CD4-positive, CD25-positive, alpha-beta regulatory T cell (primary cell): ENCODE measurements at regions not wholly inside any gene's neighbourhood (a gene's known extent, or its start where the extent isn't known, plus 50 kb on each side); places are given as distances from the start of the nearest gene placed in this dataset.

Experiments used
- ATAC-seq, 2 donors: fragments of 150-1000 bp; cut with Tn5 transposase; one replicate each; pipeline ENCODE4 v1.10.0; 2021; ENCODE audit warnings: low read depth in 2 of 2, moderate number of reproducible peaks in 2 of 2, moderate library complexity in 1 of 2
- DNase-seq, 3 donors: peaks; one replicate each; pipeline versions ENCODE4 v3.0.0 to v3.0.0-alpha.2; 2012 to 2022; ENCODE audit warnings: mixed read lengths in 1 of 3
- H3K27ac ChIP-seq: one replicate; pipeline ENCODE4 v1.7.0; 2013; ENCODE audit warnings: mild to moderate bottlenecking, low read length; ENCODE audit not compliant: insufficient read depth, poor library complexity, severe bottlenecking
- H3K27me3 ChIP-seq: one replicate; pipeline ENCODE4 v1.7.0; 2013; ENCODE audit warnings: low read length; ENCODE audit not compliant: control insufficient read depth, insufficient read depth
- H3K36me3 ChIP-seq: one replicate; pipeline ENCODE4 v1.7.0; 2013; ENCODE audit warnings: mild to moderate bottlenecking, low read length, moderate library complexity; ENCODE audit not compliant: control insufficient read depth, insufficient read depth
- H3K4me1 ChIP-seq: 2 replicates; pipeline ENCODE4 v1.7.0; 2013; ENCODE audit warnings: mild to moderate bottlenecking, low read length; ENCODE audit not compliant: insufficient read depth, control insufficient read depth, poor library complexity, severe bottlenecking
- H3K4me3 ChIP-seq: one replicate; pipeline ENCODE4 v1.7.0; 2013; ENCODE audit warnings: low read depth, mild to moderate bottlenecking, low read length, moderate library complexity
- H3K9me3 ChIP-seq, 2 experiments: 1 replicate in 1 of 2; 2 replicates in 1 of 2; pipeline ENCODE4 v1.7.0; 2013; ENCODE audit warnings: low read length in 2 of 2, mild to moderate bottlenecking in 1 of 2, moderate library complexity in 1 of 2; ENCODE audit not compliant: control insufficient read depth in 2 of 2
- H3K27ac Mint-ChIP-seq, 3 donors: one replicate each; pipeline ENCODE4 v1.8.0; 2020 to 2022; ENCODE audit warnings: mild to moderate bottlenecking in 3 of 3, mixed read lengths in 3 of 3, moderate library complexity in 2 of 3
- H3K27me3 Mint-ChIP-seq: one replicate; pipeline ENCODE4 v1.8.0; 2022; ENCODE audit warnings: mild to moderate bottlenecking, mixed read lengths
- H3K36me3 Mint-ChIP-seq: one replicate; pipeline ENCODE4 v1.8.0; 2020; ENCODE audit warnings: mixed read lengths
- H3K4me1 Mint-ChIP-seq, 4 donors: one replicate each; pipeline ENCODE4 v1.8.0; 2020 to 2022; ENCODE audit warnings: mixed read lengths in 4 of 4, mild to moderate bottlenecking in 1 of 4
- H3K4me3 Mint-ChIP-seq, 4 donors: one replicate each; pipeline ENCODE4 v1.8.0; 2020 to 2022; ENCODE audit warnings: mild to moderate bottlenecking in 4 of 4, mixed read lengths in 4 of 4, moderate library complexity in 3 of 4
- H3K9me3 Mint-ChIP-seq, 7 donors: one replicate each; pipeline ENCODE4 v1.8.0; 2020 to 2022; ENCODE audit warnings: mixed read lengths in 7 of 7, mild to moderate bottlenecking in 3 of 7, moderate library complexity in 2 of 7

DNA sequence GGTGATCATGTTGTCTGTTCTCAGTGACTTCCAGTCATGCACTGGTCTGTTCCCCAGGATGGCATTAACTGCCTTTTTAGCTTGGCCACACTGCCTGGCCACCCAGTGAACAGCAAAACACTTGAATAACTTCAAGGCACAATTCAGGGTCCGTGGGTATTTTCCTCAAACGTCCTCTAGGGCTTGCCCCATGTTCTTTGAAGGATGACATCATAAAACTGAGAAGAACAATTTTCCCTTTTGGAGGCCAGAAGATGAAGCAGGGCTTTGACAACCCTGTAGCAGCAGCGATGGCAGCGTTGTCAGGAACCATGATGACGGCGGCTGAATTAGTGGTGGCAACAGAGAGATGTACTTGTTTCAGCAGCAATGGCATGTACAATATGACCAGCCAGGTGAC is 465.9 kb upstream of the ONECUT1 start:
- no peak for ATAC-seq
- Histone ChIP-seq H3K27ac (no peak overlapping the region), H3K9me3 (no peaks in the 10 kb centered on the region), H3K36me3 (no peaks in the 10 kb centered on the region), H3K27me3 (no peaks in the 10 kb centered on the region), H3K4me1 (no peaks in the 10 kb centered on the region), H3K4me3 (no peak overlapping the region)
- DNase-seq = no peak
- Mint-ChIP-seq H3K4me1 (no peaks in the 10 kb centered on the region), H3K27me3 (no peaks in the 10 kb centered on the region), H3K9me3 (peaks cover 0 to 4% (median 0%) of the 10 kb centered on the region in 7 donors), H3K4me3 (no peak overlapping the region), H3K27ac (no peak overlapping the region), H3K36me3 (no peaks in the 10 kb centered on the region)

- Mint-ChIP-seq H3K27me3 (peaks cover 5% of the 10 kb centered on the region), H3K4me3 (no peak overlapping the region), H3K36me3 (no peaks in the 10 kb centered on the region), H3K9me3 (peaks cover 0 to 4% (median 1%) of the 10 kb centered on the region in 7 donors), H3K4me1 (no peaks in the 10 kb centered on the region), H3K27ac (no peak overlapping the region)
- ATAC-seq (no peak), DNase-seq (no peak)
- H3K27me3 ChIP-seq = no peaks in the 10 kb centered on the region
- H3K36me3 ChIP-seq = no peaks in the 10 kb centered on the region
- H3K4me3 ChIP-seq = no peak overlapping the region
- no peak overlapping the region for H3K27ac ChIP-seq
- no peaks in the 10 kb centered on the region for H3K4me1 ChIP-seq
- H3K9me3 ChIP-seq = no peaks in the 10 kb centered on the region
Observed at GRCh38 chr15:53251996-53252395, 461.9 kb upstream of the ONECUT1 start.

GRCh38 chr15:53251523-53251922 is 461.4 kb upstream of the ONECUT1 start:
- ATAC-seq = no peak
- no peak overlapping the region for H3K4me3 ChIP-seq
- H3K4me3 Mint-ChIP-seq = no peak overlapping the region
- peaks cover 5% of the 10 kb centered on the region for H3K27me3 Mint-ChIP-seq
- no peaks in the 10 kb centered on the region for H3K4me1 Mint-ChIP-seq
- no peaks in the 10 kb centered on the region for H3K4me1 ChIP-seq
- H3K27ac Mint-ChIP-seq = no peak overlapping the region
- H3K27ac ChIP-seq = no peak overlapping the region
- peaks cover 0 to 4% (median 1%) of the 10 kb centered on the region in 7 donors for H3K9me3 Mint-ChIP-seq
- DNase-seq = no peak
- no peaks in the 10 kb centered on the region for H3K36me3 ChIP-seq
- no peaks in the 10 kb centered on the region for H3K9me3 ChIP-seq
- no peaks in the 10 kb centered on the region for H3K36me3 Mint-ChIP-seq
- no peaks in the 10 kb centered on the region for H3K27me3 ChIP-seq

- Histone ChIP-seq H3K27me3 (no peaks in the 10 kb centered on the region), H3K36me3 (no peaks in the 10 kb centered on the region), H3K9me3 (no peaks in the 10 kb centered on the region), H3K4me3 (no peak overlapping the region), H3K27ac (no peak overlapping the region), H3K4me1 (no peaks in the 10 kb centered on the region)
- Mint-ChIP-seq H3K27me3 (peaks cover 5% of the 10 kb centered on the region), H3K27ac (no peak overlapping the region), H3K9me3 (peaks cover 0 to 5% (median 0%) of the 10 kb centered on the region in 7 donors), H3K36me3 (no peaks in the 10 kb centered on the region), H3K4me3 (no peak overlapping the region), H3K4me1 (no peaks in the 10 kb centered on the region)
- DNase-seq (no peak), ATAC-seq (no peak)
Observed at GRCh38 chr15:53247041-53247708, 457.0 kb upstream of the ONECUT1 start.

DNA sequence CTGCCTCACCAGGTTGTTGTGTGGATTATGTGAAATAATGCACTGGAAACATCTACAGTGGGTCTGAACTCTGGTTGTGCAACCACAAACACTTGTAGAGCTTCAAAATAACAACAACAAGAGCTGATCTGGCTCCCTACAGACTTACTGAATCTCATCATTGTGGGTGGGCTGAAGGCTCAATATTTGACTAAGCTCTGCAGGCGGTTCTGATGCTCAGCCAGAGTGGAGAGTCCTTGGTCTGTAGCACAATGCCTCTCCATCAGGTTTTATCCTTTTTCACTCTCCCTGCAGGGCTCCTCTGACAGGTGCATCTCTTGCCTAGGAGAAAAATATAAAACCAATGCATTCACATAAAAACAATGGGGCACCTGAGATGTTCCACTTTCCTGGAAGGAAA is 456.3 kb upstream of the ONECUT1 start:
- no peak for DNase-seq
- no peak overlapping the region for H3K4me3 Mint-ChIP-seq
- H3K27me3 Mint-ChIP-seq = peaks cover 5% of the 10 kb centered on the region
- H3K4me3 ChIP-seq = no peak overlapping the region
- H3K36me3 ChIP-seq = no peaks in the 10 kb centered on the region
- no peaks in the 10 kb centered on the region for H3K4me1 Mint-ChIP-seq
- no peaks in the 10 kb centered on the region for H3K4me1 ChIP-seq
- H3K9me3 ChIP-seq = no peaks in the 10 kb centered on the region
- H3K9me3 Mint-ChIP-seq = peaks cover 0 to 4% (median 0%) of the 10 kb centered on the region in 7 donors
- H3K27me3 ChIP-seq = no peaks in the 10 kb centered on the region
- no peak for ATAC-seq
- H3K27ac Mint-ChIP-seq = no peak overlapping the region
- H3K27ac ChIP-seq = no peak overlapping the region
- H3K36me3 Mint-ChIP-seq = no peaks in the 10 kb centered on the region

GRCh38 chr15:53233801-53234200 is 443.7 kb upstream of the ONECUT1 start:
- Histone ChIP-seq H3K9me3 (no peaks in the 10 kb centered on the region), H3K4me1 (no peaks in the 10 kb centered on the region), H3K27ac (no peak overlapping the region), H3K36me3 (no peaks in the 10 kb centered on the region), H3K4me3 (no peak overlapping the region), H3K27me3 (no peaks in the 10 kb centered on the region)
- no peak for ATAC-seq
- DNase-seq = no peak
- Mint-ChIP-seq H3K27me3 (no peaks in the 10 kb centered on the region), H3K4me3 (no peak overlapping the region), H3K4me1 (no peaks in the 10 kb centered on the region), H3K9me3 (peaks cover 0 to 6% (median 0%) of the 10 kb centered on the region in 7 donors), H3K36me3 (no peaks in the 10 kb centered on the region), H3K27ac (no peak overlapping the region)

DNA sequence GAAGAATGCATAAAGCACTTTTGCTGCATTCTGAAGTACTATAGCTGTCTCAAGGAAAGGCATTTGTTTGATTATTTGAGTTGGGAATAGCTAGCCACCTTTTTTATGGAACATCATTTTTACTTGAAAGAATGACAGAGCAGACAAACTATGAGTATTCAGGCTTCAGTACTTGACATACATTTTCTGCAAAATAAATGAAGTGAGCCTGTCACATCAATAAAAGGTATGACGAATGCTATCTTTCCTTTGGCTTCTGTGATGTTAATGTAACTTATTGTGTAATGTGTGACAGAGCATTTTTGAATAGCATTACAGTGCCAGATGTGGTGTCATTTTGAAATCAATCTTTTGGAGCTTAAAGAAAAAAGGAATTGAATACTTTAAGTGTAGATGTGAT is 440.3 kb upstream of the ONECUT1 start:
- Histone ChIP-seq H3K27me3 (no peaks in the 10 kb centered on the region), H3K27ac (no peak overlapping the region), H3K4me1 (no peaks in the 10 kb centered on the region), H3K9me3 (no peaks in the 10 kb centered on the region), H3K36me3 (no peaks in the 10 kb centered on the region), H3K4me3 (no peak overlapping the region)
- Mint-ChIP-seq H3K9me3 (peaks cover 0 to 2% (median 0%) of the 10 kb centered on the region in 7 donors), H3K4me3 (no peak overlapping the region), H3K4me1 (no peaks in the 10 kb centered on the region), H3K27me3 (peaks cover 6% of the 10 kb centered on the region), H3K36me3 (no peaks in the 10 kb centered on the region), H3K27ac (no peak overlapping the region)
- DNase-seq (no peak), ATAC-seq (no peak)

DNA sequence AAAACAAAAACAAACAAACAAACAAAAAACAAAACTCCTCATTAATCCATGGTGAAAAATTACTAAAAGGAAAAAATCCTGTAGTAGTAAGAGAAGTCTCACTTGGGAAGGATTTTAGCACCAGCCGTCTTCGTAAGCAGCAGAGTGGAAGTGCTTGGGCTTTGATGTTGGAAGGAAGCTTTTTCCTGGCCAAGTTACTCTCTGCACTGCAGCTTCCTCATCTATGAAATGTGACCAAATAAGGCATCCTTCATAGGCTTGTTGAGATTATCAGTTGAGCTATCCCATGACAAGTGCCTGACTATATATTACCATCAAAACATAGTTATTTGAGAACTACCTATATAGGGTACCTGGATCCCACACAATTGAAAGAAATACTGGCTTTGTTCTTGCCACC is 436.4 kb upstream of the ONECUT1 start:
- H3K4me3 ChIP-seq = no peak overlapping the region
- no peak overlapping the region for H3K27ac ChIP-seq
- DNase-seq (no peak), ATAC-seq (no peak)
- Mint-ChIP-seq H3K27me3 (peaks cover 6% of the 10 kb centered on the region), H3K9me3 (peaks cover 0 to 2% (median 0%) of the 10 kb centered on the region in 7 donors), H3K4me3 (no peak overlapping the region), H3K27ac (no peak overlapping the region), H3K36me3 (no peaks in the 10 kb centered on the region), H3K4me1 (no peaks in the 10 kb centered on the region)
- no peaks in the 10 kb centered on the region for H3K4me1 ChIP-seq
- H3K27me3 ChIP-seq = no peaks in the 10 kb centered on the region
- H3K36me3 ChIP-seq = no peaks in the 10 kb centered on the region
- no peaks in the 10 kb centered on the region for H3K9me3 ChIP-seq
